8988T (cell line): ENCODE measurements at regions not wholly inside any gene's neighbourhood (a gene's known extent, or its start where the extent isn't known, plus 50 kb on each side); places are given as distances from the start of the nearest gene placed in this dataset.
A peak's percentile ranks its signal among the peaks of the same experiment; 100 is the strongest.
"Not testable (repeated sequence)": the region's sequence is repeated elsewhere in the genome, so short reads cannot be mapped to it uniquely, and the experiment has no call there.

ENCODE experiments used
- DNase-seq: peaks from one replicate; pipeline ENCODE4 v3.0.0; 2011

DNA sequence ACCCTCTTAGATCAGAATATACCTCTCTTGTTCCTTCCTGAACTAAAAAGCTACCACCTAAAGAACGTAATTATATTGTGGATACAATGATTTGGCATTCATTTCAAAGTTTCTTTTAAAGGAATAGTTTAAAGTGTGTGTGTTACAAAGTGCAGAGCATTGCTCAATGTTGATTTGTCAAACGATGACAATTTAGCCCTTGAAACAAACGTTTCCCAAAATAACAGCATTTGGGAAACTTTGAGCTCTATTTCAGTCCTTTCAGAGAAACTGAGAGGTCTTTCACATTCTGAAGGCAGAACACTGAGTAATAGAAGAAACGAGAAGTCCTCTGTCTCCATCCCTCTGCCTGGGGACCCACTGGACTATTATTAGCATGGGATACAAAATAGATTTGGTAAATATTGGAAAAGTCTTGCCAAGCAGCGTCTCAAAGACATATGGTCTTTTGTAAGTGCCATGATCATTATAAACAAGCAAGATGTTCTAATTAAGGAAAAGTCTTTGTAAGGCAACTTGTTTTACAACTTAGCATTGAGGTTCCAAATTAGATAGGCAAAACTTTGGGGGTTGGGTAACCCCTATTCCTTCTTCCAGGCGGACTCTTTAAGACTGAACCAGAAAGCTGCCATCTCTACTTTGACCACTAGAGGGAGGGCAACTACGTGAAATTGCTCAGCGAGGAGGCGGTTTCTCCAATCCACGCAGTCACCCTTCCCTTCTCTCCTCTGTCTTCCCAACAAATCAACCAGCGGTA is 208.8 kb downstream of the RNF144B start:
- peak; percentile 21 for DNase-seq

DNA sequence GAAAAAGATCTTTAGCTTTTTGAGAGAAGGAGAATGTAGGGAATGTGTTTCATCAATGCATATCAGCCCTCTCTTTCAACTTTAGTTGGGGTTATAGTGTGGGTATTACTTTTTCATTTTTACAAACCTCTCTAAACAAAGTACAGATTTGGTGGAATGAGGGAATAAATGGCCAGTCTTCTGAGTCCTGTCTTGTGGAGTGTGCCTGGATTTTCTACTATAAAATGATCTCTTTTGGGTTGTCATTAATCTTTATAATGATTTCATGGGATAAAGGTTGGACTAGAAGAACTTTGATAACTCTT is 209.3 kb downstream of the RNF144B start:
- DNase-seq, result no peak

- no peak for DNase-seq
Measured at GRCh38 chr6:18598551-18599264, 211.6 kb downstream of the RNF144B start.

- DNase-seq, result no peak
Measured at GRCh38 chr6:18600255-18600654, 213.1 kb downstream of the RNF144B start.

GRCh38 chr6:18601516-18602020 is 214.4 kb downstream of the RNF144B start:
- DNase-seq, result no peak

GRCh38 chr6:18602931-18603330 is 215.8 kb downstream of the RNF144B start:
- DNase-seq, result no peak

DNA sequence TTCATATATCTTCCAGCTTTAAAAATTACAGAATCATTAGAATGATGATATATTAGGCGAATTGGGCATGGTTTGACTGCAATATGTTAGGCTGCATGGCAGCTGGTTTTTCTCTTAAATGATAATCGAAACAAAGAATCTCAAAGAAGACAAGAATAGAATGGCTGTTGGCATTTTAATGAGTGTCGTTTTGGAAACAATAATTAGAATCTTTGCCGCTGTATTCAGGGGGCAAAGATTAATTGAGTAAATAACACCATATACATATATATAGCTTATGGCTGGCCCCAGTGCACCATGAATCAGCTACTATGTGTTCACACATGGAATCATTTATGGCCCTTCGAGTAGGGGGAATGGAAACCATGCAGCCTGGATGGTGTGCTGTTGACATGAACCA is 216.2 kb downstream of the RNF144B start:
- no peak for DNase-seq

- DNase-seq, result no peak
Measured at GRCh38 chr6:18605841-18606240, 218.7 kb downstream of the RNF144B start.

DNA sequence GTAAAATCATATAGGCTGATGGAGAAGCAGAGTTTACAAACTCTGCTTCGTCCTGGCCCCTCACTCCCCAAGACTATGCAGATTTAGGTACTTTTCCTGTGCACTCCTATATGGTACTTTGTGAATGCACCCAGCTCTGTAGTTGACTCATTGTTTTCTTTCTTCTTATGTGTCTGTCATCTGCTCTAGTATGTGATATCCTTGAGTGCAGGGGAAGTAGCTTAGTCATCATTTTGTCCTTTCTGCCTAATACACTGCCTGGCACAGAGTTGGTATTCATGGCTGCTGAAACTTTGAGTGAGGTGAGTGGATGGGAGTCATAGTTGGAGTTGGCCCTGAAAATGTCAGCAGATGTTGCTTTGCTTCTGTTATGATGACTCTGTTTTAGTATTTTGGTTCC is 222.6 kb downstream of the RNF144B start:
- no peak for DNase-seq

DNA sequence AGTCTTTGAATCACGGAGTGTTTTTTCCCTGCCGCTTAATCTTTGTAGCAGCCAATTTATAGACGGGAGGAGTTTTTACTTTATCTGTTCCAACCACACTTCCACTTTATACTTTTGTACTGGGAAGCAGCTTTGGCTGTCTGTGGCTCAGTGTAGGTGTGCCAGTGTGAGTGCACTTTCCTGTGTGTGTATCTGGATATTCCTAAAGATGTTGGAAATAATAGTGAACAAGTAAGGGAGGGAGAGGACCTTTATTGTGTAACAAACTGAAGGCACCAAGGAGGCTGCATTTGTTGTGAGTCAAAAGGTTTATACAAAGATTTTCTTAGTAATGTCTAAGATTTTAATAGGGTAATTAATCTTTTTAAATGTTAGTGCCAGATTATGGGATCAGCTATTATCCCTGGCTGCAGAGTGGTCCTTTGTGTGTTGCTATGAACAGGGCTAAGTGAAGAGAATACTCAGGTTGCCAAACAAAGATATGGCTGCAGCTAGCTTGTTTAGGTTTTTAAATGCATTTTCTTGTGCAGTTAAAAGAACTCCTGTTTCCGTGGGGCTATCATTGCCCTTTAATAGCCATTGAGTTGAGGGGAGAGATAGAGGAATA is 226.3 kb downstream of the RNF144B start:
- no peak for DNase-seq

- DNase-seq, result no peak
Measured at GRCh38 chr6:18629571-18629970, 242.4 kb downstream of the RNF144B start.

DNA sequence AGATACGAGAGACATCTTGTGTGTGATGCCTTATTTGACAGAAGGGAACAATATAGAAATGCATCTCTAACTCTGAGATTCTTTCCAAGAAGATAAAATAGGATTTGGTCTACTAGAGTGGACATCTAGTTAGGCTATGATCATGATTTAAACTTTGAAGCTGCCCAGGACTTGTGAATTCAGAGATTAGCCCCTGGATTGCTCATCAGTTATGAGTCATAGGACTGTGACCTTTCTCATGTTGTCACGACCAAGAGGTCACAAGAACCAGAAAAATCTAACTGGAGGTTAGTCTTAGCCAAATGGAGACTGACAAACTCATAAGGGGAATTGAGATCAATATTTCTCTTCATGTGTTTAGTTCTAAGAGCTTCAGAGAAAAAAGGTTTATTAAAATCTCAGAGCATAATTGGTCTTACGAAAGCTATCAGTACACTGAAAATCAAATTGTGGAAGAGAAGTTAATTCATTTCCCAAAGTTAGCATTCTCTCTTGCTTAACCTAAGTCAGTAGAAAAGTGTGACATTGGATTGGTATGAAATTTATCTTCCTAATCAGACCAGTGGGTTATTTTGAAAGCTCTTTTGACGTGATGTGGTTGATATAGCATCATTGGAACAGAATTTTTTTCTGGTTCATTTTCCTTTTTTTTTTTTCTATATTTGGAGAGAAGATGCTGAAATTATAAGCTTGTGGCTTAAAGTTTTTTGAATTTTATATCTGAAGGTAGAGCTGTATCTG is 245.7 kb downstream of the RNF144B start:
- DNase-seq, result no peak

DNA sequence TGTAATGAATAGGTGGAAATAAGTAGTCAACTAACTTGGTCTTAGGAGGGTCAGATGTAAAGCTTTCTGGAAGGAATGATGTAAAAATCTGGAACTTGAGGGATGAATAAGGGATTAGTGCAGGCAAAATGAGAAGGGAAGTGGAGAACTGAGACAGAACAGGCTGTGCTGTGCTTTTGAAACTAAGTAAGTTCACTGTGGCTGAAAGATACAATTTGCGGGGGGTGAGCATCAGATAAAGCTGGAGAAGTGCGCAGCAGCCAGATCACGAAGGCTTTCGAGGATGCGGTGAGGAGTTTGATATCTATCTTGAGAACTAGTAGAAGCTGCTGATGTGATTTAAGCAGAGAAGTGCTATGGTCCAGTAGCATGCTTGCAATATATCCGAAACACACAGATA is 247.8 kb downstream of the RNF144B start:
- no peak for DNase-seq

- no peak for DNase-seq
Measured at GRCh38 chr6:18640134-18640533, 253.0 kb downstream of the RNF144B start.

GRCh38 chr6:18640754-18641153 is 253.6 kb downstream of the RNF144B start:
- no peak for DNase-seq

- no peak for DNase-seq
Measured at GRCh38 chr6:18654821-18655220, 267.7 kb downstream of the RNF144B start.

GRCh38 chr6:18656506-18656905 is 269.4 kb downstream of the RNF144B start:
- DNase-seq, result no peak

DNA sequence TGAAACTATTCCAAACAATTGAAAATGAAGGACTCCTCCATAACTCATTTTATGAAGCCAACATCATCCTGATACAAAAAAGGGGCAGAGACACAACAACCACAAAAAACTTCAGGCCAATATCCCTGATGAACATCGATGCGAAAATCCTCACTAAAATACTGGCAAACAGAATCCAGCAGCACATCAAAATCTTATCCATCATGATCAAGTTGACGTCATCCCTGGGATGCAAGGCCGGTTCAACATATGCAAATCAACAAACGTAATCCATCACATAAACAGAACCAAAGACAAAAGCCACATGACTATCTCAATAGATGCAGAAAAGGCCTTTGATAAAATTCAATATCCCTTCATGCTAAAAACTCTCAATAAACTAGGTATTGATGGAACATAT is 272.8 kb downstream of the RNF144B start:
- not testable (repeated sequence) for DNase-seq

DNA sequence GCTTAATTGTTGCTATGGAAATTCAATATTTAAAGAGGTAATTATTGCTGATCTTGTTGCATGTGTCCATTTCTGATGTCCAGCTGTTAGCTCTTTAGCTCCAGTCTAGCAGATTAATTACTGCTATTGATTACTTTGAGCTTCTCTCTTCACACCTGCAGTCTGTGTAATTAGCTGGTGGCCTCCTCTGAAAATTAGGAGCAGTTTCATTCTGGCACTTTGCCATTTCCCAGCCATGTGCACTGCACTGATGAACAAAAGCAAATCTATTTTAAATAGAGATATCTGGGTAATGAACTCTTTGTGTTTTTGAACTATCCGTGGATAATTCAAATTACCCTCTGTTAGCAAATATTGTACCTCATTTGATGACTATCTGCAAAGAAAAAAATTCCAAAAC is 275.9 kb downstream of the RNF144B start:
- DNase-seq, result no peak

DNA sequence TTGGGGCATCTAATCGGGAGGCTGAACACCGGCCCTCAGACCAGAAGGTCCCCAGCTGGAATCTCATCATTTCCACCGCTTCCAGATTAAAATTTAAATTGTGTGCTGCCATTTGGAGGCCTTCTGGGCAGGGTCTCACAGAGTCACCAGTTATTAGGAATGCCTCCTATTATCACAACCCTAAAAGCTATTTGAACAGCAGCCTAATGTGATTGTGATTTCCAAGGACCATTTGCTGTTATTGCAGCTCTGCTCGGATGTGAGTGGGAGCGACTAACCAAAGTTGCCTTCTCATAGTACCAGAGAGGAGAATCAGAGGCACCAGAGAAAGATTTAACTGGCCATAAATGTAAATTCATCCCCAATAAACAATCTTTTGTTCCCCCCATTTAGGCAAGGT is 277.3 kb downstream of the RNF144B start:
- DNase-seq, result no peak

GRCh38 chr6:18667612-18668011 is 280.5 kb downstream of the RNF144B start:
- DNase-seq, result no peak

DNA sequence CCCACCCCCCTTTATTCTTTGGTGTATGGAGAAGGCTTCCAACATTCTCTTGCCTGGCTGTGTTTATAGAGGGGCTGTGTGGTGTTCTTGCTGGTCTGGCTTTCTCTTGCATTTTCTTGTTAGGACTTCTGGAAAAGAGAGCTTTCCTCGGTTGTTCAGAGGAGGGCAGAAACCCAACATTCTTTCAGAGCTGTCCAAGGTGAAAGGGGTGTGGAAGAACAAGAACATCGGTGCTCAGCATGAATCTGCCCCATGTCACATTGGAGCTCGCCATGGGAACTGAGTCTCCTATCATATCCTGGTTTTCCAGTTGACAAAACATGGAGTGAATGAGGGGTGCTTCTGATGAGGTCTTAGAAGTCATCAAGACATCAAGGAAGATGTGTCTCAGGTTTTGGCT is 281.8 kb downstream of the RNF144B start:
- DNase-seq, result no peak

DNA sequence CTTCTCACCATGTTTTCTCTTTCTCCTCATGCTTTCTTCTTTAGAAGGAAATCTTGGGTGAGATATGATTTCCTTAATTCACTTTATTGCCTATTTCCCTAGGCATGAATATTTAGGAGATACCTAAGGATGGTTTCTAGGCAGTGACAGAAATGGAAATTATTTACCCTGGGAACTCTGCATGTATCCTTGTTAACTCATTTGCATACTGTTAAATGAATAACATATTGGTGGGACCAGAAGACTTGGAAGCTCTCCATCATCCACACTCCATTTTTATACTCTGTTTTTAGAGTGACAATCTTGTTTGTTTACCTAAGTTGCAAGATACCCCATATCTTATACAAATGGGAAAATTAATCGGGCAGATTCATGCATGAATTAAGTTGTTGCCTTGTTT is 285.7 kb downstream of the RNF144B start:
- DNase-seq, result no peak

GRCh38 chr6:18674346-18674745 is 287.2 kb downstream of the RNF144B start:
- no peak for DNase-seq
